H1 (cell line): ENCODE measurements at regions not wholly inside any gene's neighbourhood (a gene's known extent, or its start where the extent isn't known, plus 50 kb on each side); places are given as distances from the start of the nearest gene placed in this dataset.

Experiments
- CTCF ChIA-PET: fragments of 300-600 bp; sonication (Branson Sonifier 250); formaldehyde crosslinking; loops from one replicate; lab custom pipeline; 2021; ENCODE audit not compliant: partially characterized antibody; lab: Charles Lee
- POLR2A ChIA-PET: fragments of 300-600 bp; sonication (Branson Sonifier 250); formaldehyde crosslinking; loops from one replicate; lab custom pipeline; 2021; ENCODE audit warnings: inconsistent platforms; ENCODE audit not compliant: partially characterized antibody; lab: Charles Lee
- DNase-seq, 2 experiments: peaks; one replicate each; pipeline versions ENCODE4 v3.0.0 to v3.0.0-alpha.2; 2010 to 2022; ENCODE audit warnings: low spot score in 2 of 2, low read depth in 1 of 2, mixed read lengths in 1 of 2
- FAIRE-seq: peaks from 2 replicates; lab custom pipeline; 2011; peaks lifted over from hg19 to GRCh38; lab: Jason Lieb, UNC
- H2AFZ ChIP-seq: 2 replicates; pipeline ENCODE4 v1.8.1; 2012; ENCODE audit warnings: low read length, inconsistent platforms
- H2AK5ac ChIP-seq: 2 replicates; pipeline ENCODE4 v1.6.1; 2013; ENCODE audit warnings: low read depth, low read length
- H2BK120ac ChIP-seq: replicated peaks from 2 replicates; pipeline ENCODE3; 2013; ENCODE audit warnings: low read depth, low read length, inconsistent platforms
- H2BK12ac ChIP-seq: 2 replicates; pipeline ENCODE4 v1.6.1; 2013; ENCODE audit warnings: low read depth, low read length
- H2BK15ac ChIP-seq: 2 replicates; pipeline ENCODE4 v1.6.1; 2013; ENCODE audit warnings: low read length
- H2BK20ac ChIP-seq: 2 replicates; pipeline ENCODE4 v1.6.1; 2013; ENCODE audit warnings: low read length
- H2BK5ac ChIP-seq: 2 replicates; pipeline ENCODE4 v1.6.1; 2013; ENCODE audit warnings: low read depth, low read length
- H3K14ac ChIP-seq: 2 replicates; pipeline ENCODE4 v1.6.1; 2013; ENCODE audit warnings: inconsistent platforms; ENCODE audit not compliant: insufficient read length
- H3K18ac ChIP-seq: 2 replicates; pipeline ENCODE4 v1.6.1; 2013; ENCODE audit warnings: low read length; ENCODE audit errors: extremely low read depth
- H3K23ac ChIP-seq: 2 replicates; pipeline ENCODE4 v1.6.1; 2013; ENCODE audit warnings: inconsistent platforms; ENCODE audit not compliant: insufficient read length
- H3K23me2 ChIP-seq: 2 replicates; pipeline ENCODE4 v1.6.1; 2013; ENCODE audit warnings: low read depth, low read length
- H3K27ac ChIP-seq: 2 replicates; pipeline ENCODE4 v1.6.1; 2011; ENCODE audit warnings: low read depth, low read length, inconsistent platforms
- H3K27me3 ChIP-seq, 4 experiments: replicated peaks in 1 of 4; 1 replicate in 1 of 4; 2 replicates in 3 of 4; pipeline versions ENCODE4 v1.6.1 to v1.8.1; 2011 to 2013; ENCODE audit warnings: low read length in 3 of 4, mild to moderate bottlenecking in 3 of 4, inconsistent platforms in 2 of 4, mixed read lengths in 2 of 4, moderate library complexity in 1 of 4; ENCODE audit not compliant: control insufficient read depth in 3 of 4, insufficient read depth in 3 of 4; ENCODE audit errors: extremely low read depth in 1 of 4
- H3K36me3 ChIP-seq, 4 experiments: 2 replicates each; pipeline versions ENCODE4 v1.6.1 to v1.8.1; 2011 to 2013; ENCODE audit warnings: mild to moderate bottlenecking in 4 of 4, low read length in 3 of 4, moderate library complexity in 2 of 4, control low read depth in 1 of 4, inconsistent platforms in 1 of 4; ENCODE audit not compliant: insufficient read depth in 4 of 4, control insufficient read depth in 2 of 4
- H3K4ac ChIP-seq: replicated peaks from 2 replicates; pipeline ENCODE3; 2013; ENCODE audit warnings: low read length, low read depth, mixed read lengths, inconsistent platforms; ENCODE audit not compliant: insufficient read length
- H3K4me1 ChIP-seq, 4 experiments: replicated peaks in 1 of 4; 1 replicate in 1 of 4; 2 replicates in 3 of 4; pipeline versions ENCODE4 v1.6.1 to v1.8.1; 2011 to 2013; ENCODE audit warnings: low read length in 3 of 4, inconsistent platforms in 2 of 4, mixed read lengths in 1 of 4; ENCODE audit not compliant: insufficient read depth in 4 of 4, control insufficient read depth in 3 of 4
- H3K4me2 ChIP-seq, 2 experiments: 2 replicates each; pipeline versions ENCODE4 v1.6.1 to v1.8.1; 2011 to 2013; ENCODE audit warnings: low read depth in 2 of 2, low read length in 2 of 2, control low read depth in 1 of 2, inconsistent platforms in 1 of 2, mild to moderate bottlenecking in 1 of 2; ENCODE audit not compliant: insufficient read depth in 1 of 2
- H3K4me3 ChIP-seq, 4 experiments: fragments of 200-600, 300-600 bp in 1 of 4; sonication (generic), shearing (Covaris generic), sonication (Bioruptor Twin) in 1 of 4; 2 replicates each; pipeline versions ENCODE4 v1.5.1 to v1.8.1; 2011 to 2016; ENCODE audit warnings: low read length in 4 of 4, low read depth in 3 of 4, control low read depth in 2 of 4, inconsistent platforms in 2 of 4, mild to moderate bottlenecking in 2 of 4, mixed read lengths in 1 of 4, moderate library complexity in 1 of 4; ENCODE audit not compliant: insufficient read depth in 2 of 4; ENCODE audit errors: extremely low read depth in 1 of 4
- H3K56ac ChIP-seq: replicated peaks from 2 replicates; pipeline ENCODE3; 2013; ENCODE audit warnings: low read depth, mild to moderate bottlenecking, mixed read lengths, low read length, inconsistent platforms; ENCODE audit not compliant: insufficient read length
- H3K79me1 ChIP-seq: 2 replicates; pipeline ENCODE4 v1.6.1; 2013; ENCODE audit warnings: low read depth, low read length, control low read depth
- H3K79me2 ChIP-seq, 2 experiments: 2 replicates each; pipeline versions ENCODE4 v1.6.1 to v1.8.1; 2012 to 2013; ENCODE audit warnings: low read length in 2 of 2, mild to moderate bottlenecking in 2 of 2, inconsistent platforms in 1 of 2; ENCODE audit not compliant: insufficient read depth in 2 of 2, control insufficient read depth in 1 of 2
- H3K9ac ChIP-seq, 4 experiments: replicated peaks in 1 of 4; 1 replicate in 1 of 4; 2 replicates in 3 of 4; pipeline versions ENCODE4 v1.6.1 to v1.8.1; 2011 to 2013; ENCODE audit warnings: low read depth in 3 of 4, low read length in 3 of 4, control low read depth in 2 of 4, mild to moderate bottlenecking in 2 of 4, moderate library complexity in 2 of 4, inconsistent platforms in 1 of 4; ENCODE audit errors: extremely low read depth in 1 of 4
- H3K9me3 ChIP-seq, 2 experiments: 2 replicates each; pipeline versions ENCODE4 v1.6.1 to v1.8.1; 2012 to 2013; ENCODE audit warnings: mild to moderate bottlenecking in 2 of 2, moderate library complexity in 2 of 2, control low read depth in 1 of 2, inconsistent platforms in 1 of 2, low read depth in 1 of 2, low read length in 1 of 2, mixed read lengths in 1 of 2; ENCODE audit not compliant: insufficient read depth in 2 of 2
- H4K20me1 ChIP-seq, 2 experiments: replicated peaks in 1 of 2; 2 replicates each; pipeline versions ENCODE3 to v1.8.1; 2011 to 2013; ENCODE audit warnings: inconsistent platforms in 2 of 2, low read length in 2 of 2, mild to moderate bottlenecking in 1 of 2; ENCODE audit not compliant: insufficient read depth in 2 of 2, control insufficient read depth in 1 of 2
- H4K5ac ChIP-seq: 2 replicates; pipeline ENCODE4 v1.6.1; 2013; ENCODE audit warnings: low read length, low read depth, mixed read lengths, inconsistent platforms; ENCODE audit not compliant: insufficient read length
- H4K8ac ChIP-seq: 2 replicates; pipeline ENCODE4 v1.8.0; 2013; ENCODE audit warnings: mild to moderate bottlenecking, moderate library complexity, low read length, inconsistent platforms; ENCODE audit not compliant: insufficient read depth; ENCODE audit errors: extremely low read depth
- H4K91ac ChIP-seq: replicated peaks from 2 replicates; pipeline ENCODE3; 2013; ENCODE audit warnings: low read length, mixed read lengths, inconsistent platforms; ENCODE audit not compliant: insufficient read length
- E2F6 ChIP-seq: IDR thresholded peaks from 2 replicates; pipeline ENCODE4 v1.6.1; 2012; ENCODE audit warnings: inconsistent platforms
- EP300 ChIP-seq, 2 experiments: IDR thresholded peaks; 1 replicate in 1 of 2; 2 replicates in 1 of 2; pipeline ENCODE4 v1.6.1; 2011 to 2012; ENCODE audit warnings: low read depth in 2 of 2, low read length in 2 of 2, mild to moderate bottlenecking in 2 of 2, borderline replicate concordance in 1 of 2, inconsistent platforms in 1 of 2, moderate library complexity in 1 of 2
- JUN ChIP-seq: IDR thresholded peaks from 2 replicates; pipeline ENCODE4 v1.6.1; 2011; ENCODE audit warnings: low read depth, mild to moderate bottlenecking, improper control_type of control experiment, low read length
- KDM1A ChIP-seq: fragments of 200-600, 300-600 bp; sonication (generic); IDR thresholded peaks from 2 replicates; pipeline ENCODE4 v1.7.1; 2016; ENCODE audit warnings: mild to moderate bottlenecking, low read length, borderline replicate concordance
- NANOG ChIP-seq: IDR thresholded peaks from 2 replicates; pipeline ENCODE4 v1.6.1; 2011; ENCODE audit warnings: low read length, low read depth, mild to moderate bottlenecking, inconsistent platforms; ENCODE audit not compliant: insufficient read depth, poor library complexity, severe bottlenecking
- NRF1 ChIP-seq: IDR thresholded peaks from 2 replicates; pipeline ENCODE4 v1.6.1; 2011; ENCODE audit warnings: mild to moderate bottlenecking, low read depth, low read length, improper control_type of control experiment
- POLR2AphosphoS5 ChIP-seq: IDR thresholded peaks from 2 replicates; pipeline ENCODE4 v1.6.1; 2011; ENCODE audit warnings: low read depth, low read length
- POU5F1 ChIP-seq: IDR thresholded peaks from 2 replicates; pipeline ENCODE4 v1.6.1; 2011; ENCODE audit warnings: low read depth, mild to moderate bottlenecking, low read length, moderate library complexity
- RAD21 ChIP-seq, 2 experiments: IDR thresholded peaks in 1 of 2; conservative IDR thresholded peaks in 1 of 2; 2 replicates each; pipeline ENCODE4 v1.6.1; 2011; ENCODE audit warnings: low read depth in 2 of 2, low read length in 2 of 2, improper control_type of control experiment in 1 of 2, inconsistent platforms in 1 of 2, mild to moderate bottlenecking in 1 of 2, moderate library complexity in 1 of 2
- RFX5 ChIP-seq: IDR thresholded peaks from 2 replicates; pipeline ENCODE4 v1.6.1; 2011; ENCODE audit warnings: low read depth, low read length, improper control_type of control experiment, borderline replicate concordance
- SAP30 ChIP-seq: fragments of 300-600 bp; sonication (generic); IDR thresholded peaks from 2 replicates; pipeline ENCODE4 v1.7.1; 2012; ENCODE audit warnings: low read length, moderate library complexity, mild to moderate bottlenecking, inconsistent platforms; ENCODE audit not compliant: insufficient read depth, insufficient replicate concordance
- SIX5 ChIP-seq: IDR thresholded peaks from 2 replicates; pipeline ENCODE4 v1.6.1; 2011; ENCODE audit warnings: mild to moderate bottlenecking, low read depth, low read length
- SP1 ChIP-seq: IDR thresholded peaks from 2 replicates; pipeline ENCODE4 v1.6.1; 2011; ENCODE audit warnings: low read depth, low read length
- TCF12 ChIP-seq: IDR thresholded peaks from 2 replicates; pipeline ENCODE4 v1.6.1; 2011; ENCODE audit warnings: low read depth, mild to moderate bottlenecking, low read length
- WGBS, 2 experiments: shearing (Covaris generic) in 1 of 2; methylation state at CpG; one replicate each; pipeline versions ENCODE4 v1.1.6 to v1.1.7; 2013 to 2015; ENCODE audit warnings: low lambda C conversion rate in 2 of 2, mixed read lengths in 2 of 2, inconsistent platforms in 1 of 2, low coverage in 1 of 2, missing lambda C conversion rate in 1 of 2; ENCODE audit not compliant: insufficient replicate concordance in 2 of 2, insufficient coverage in 1 of 2, insufficient read length in 1 of 2; ENCODE audit errors: extremely low coverage in 1 of 2, missing lambda C conversion rate in 1 of 2; 5-methylcytosine and 5-hydroxymethylcytosine counted together

DNA sequence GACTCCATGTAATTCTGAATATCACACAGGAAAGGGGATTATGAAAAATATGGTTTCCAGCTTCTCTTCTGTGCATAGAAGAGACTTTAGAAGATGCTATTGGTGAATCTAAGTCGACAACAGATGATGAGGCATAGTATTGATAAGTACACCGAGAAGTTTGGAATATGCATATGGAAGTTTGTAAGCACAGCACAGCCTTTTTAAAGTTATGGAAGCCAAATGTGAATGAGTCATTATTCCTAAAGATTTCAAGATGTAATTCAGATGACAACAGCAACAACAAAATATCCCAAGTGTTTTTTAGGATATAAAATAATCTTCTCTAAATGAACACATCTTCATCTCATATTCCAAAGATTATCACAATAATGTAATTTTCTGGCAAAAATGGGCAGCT, 1723.3 kb downstream of the EFNA5 start:
- Histone ChIP-seq H3K4me3 (no peak overlapping the region), H2BK20ac (no peak overlapping the region), H3K9me3 (no peaks in the 10 kb centered on the region), H4K20me1 (no peaks in the 10 kb centered on the region), H2BK120ac (no peak overlapping the region), H3K56ac (no peak overlapping the region), H4K5ac (no peak overlapping the region), H3K9ac (no peak overlapping the region), H3K36me3 (no peaks in the 10 kb centered on the region), H3K79me1 (no peaks in the 10 kb centered on the region), H3K27me3 (no peaks in the 10 kb centered on the region), H2BK5ac (no peak overlapping the region), H2BK12ac (no peak overlapping the region), H3K79me2 (no peaks in the 10 kb centered on the region), H2AFZ (no peak overlapping the region), H3K18ac (no peak overlapping the region), H3K27ac (no peak overlapping the region), H3K4me2 (no peak overlapping the region), H2AK5ac (no peak overlapping the region), H2BK15ac (no peak overlapping the region), H3K23me2 (no peaks in the 10 kb centered on the region; the same call in 1 of the 2 replicates), H3K4ac (no peak overlapping the region), H4K91ac (no peak overlapping the region), H4K8ac (no peak overlapping the region), H3K23ac (no peak overlapping the region), H3K14ac (no peak overlapping the region), H3K4me1 (no peaks in the 10 kb centered on the region)
- 85% methylated on average over 2 of the region's 2 CpGs; no CpG with 5 or more reads in 1 of the 2 experiments for WGBS, 2 experiments
- FAIRE-seq (no peak), DNase-seq (no peak)
- POLR2A ChIA-PET: no interaction called here
- CTCF ChIA-PET: no interaction called here
- TF ChIP-seq EP300 (IDR thresholded peaks at IDR 0.05; ENCODE audit: borderline replicate concordance in 1 of 2, low read depth in 2 of 2, low read length in 2 of 2): no peak
- TF ChIP-seq RAD21 (IDR thresholded peaks at IDR 0.05 in 1 of 2, conservative IDR thresholded peaks at IDR 0.05 in 1 of 2; ENCODE audit: low read depth in 2 of 2, low read length in 2 of 2): no peak
- no peak for TF ChIP-seq SIX5
- no peak for TF ChIP-seq E2F6
- no peak for TF ChIP-seq SP1
- no peak for TF ChIP-seq SAP30
- TF ChIP-seq JUN: no peak
- TF ChIP-seq NRF1: no peak
- TF ChIP-seq POLR2AphosphoS5: no peak
- TF ChIP-seq TCF12: no peak
- TF ChIP-seq KDM1A: no peak
- TF ChIP-seq POU5F1: no peak
- no peak for TF ChIP-seq NANOG
- TF ChIP-seq RFX5: no peak
